GM12873 (cell line): ENCODE measurements at regions not wholly inside any gene's neighbourhood (a gene's known extent, or its start where the extent isn't known, plus 50 kb on each side); places are given as distances from the start of the nearest gene placed in this dataset.

ENCODE experiments used
- TF ChIP-seq, protein P1 (sequence below): IDR thresholded peaks from 2 replicates; pipeline ENCODE4 v1.5.1; 2012; ENCODE audit warnings: low read depth, mild to moderate bottlenecking, moderate library complexity, low read length, control low read depth; ENCODE audit not compliant: insufficient read depth; ENCODE audit errors: missing control alignments

DNA sequence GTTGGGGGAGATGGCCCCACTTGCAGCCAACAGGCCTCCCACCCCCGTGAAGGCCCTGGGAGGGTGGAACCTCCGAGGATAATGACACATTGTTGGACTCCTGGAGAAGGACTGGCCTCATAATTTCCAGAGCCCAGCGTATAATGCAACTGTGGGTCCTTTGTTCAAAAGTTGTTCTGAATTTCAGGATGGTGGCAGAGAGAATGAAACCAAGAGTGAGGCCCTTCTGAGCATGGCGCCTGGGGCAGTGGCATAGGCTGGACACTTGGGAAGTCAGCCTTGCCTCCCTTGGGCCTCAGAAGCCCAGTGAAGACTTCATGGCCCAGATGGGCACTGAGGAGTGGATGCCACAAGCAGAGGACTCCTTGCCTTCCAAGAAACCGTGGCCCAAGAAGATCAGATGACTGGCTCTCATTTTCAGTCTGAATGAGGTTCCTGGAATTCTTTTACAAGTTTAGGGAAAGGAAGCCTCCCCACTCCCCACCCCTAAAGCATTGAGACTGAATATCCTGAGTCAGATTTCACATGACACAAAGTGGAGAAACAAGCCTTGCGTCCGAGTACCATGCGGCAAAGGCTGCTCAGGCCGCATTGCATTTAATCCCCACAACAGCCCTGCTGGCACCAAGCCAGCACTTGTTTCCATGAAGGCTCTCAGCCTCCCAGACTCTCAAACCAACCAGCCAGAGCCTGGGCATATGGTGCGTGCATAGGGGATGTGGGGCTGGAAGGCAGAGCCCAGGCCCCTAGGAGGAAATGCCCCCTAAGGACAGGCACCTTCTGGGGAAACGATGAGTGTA lies 96.7 kb upstream of the SMIM23 start:
- TF ChIP-seq, protein P1, sequence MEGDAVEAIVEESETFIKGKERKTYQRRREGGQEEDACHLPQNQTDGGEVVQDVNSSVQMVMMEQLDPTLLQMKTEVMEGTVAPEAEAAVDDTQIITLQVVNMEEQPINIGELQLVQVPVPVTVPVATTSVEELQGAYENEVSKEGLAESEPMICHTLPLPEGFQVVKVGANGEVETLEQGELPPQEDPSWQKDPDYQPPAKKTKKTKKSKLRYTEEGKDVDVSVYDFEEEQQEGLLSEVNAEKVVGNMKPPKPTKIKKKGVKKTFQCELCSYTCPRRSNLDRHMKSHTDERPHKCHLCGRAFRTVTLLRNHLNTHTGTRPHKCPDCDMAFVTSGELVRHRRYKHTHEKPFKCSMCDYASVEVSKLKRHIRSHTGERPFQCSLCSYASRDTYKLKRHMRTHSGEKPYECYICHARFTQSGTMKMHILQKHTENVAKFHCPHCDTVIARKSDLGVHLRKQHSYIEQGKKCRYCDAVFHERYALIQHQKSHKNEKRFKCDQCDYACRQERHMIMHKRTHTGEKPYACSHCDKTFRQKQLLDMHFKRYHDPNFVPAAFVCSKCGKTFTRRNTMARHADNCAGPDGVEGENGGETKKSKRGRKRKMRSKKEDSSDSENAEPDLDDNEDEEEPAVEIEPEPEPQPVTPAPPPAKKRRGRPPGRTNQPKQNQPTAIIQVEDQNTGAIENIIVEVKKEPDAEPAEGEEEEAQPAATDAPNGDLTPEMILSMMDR = no peak

DNA sequence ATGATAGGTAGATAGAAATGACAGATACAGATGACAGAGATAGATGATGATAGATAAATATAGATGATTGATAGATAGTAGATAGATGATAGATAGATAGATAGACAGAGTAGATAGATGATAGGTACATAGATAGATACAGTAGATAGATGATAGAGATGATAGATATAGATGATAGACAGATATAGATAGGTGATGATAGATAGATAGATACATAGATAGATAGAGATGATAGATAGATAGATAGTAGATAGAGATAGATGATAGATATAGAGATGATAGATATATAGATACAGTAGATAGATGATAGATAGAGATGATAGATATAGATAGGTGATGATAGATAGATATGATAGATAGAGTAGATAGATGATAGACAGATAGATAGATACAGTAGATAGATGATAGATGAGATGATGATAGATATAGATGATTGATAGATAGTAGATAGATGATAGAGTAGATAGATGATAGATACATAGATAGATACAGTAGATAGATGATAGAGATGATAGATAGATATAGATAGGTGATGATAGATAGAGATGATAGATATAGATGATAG lies 95.7 kb upstream of the SMIM23 start:
- TF ChIP-seq, protein P1 = no peak

DNA sequence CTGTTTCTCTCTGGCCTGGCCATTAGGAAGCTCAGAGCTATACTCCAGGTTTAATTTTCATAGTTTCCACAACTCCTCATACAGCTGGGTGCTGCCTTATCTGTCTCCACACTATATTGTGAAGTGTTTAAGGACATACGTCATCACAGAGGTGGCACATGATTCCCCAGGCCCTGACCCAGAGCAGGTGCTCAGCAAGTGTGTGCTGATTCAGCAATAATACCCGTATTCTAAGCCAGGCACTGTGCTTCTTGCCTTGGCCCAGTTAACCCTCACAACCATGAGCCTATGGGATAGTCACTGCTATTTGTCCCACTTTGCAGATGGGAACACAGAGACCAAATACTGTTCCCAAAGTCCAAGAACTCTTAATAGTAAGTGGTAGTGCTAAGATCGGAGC lies 93.5 kb upstream of the SMIM23 start:
- TF ChIP-seq, protein P1 = no peak

DNA sequence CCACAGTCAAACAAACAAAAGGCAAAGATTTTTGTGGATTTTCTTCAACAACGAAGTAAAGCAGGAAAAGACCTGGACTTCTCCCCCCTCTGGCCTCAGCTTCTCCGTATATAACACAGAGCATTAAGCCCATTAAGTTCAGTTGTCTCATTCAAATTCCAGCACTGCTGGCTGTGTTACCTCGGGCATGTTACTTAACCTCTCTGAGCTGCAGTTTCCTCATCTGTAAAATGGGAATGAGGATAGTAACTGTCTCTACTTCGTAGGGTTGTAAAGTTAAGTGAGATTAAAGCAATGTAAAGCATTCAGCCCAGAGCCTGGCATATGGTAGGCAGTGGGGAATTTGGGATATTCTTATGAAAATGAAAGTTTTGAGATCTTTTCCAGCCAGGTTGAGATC lies 92.7 kb upstream of the SMIM23 start:
- TF ChIP-seq, protein P1 = no peak

DNA sequence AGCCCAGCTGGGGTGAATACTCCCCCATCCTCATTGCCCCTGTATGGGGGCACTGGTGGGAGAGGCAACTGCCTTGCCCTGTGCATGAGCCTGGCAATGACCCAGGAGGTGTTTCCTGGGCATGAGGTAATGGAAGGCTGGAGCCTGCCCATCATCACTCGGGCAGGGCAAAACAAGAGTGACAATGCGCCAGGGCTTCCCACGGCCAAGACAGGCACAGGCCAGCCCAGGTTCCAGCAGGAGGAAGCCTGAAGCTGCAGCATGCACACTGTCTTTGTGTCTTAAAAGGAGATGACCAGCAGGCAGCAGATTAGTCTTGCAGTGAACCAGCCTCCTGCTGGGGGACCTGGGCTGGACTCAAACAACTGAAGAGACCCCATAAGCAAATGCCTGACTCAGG lies 92.2 kb upstream of the SMIM23 start:
- TF ChIP-seq, protein P1 = no peak

DNA sequence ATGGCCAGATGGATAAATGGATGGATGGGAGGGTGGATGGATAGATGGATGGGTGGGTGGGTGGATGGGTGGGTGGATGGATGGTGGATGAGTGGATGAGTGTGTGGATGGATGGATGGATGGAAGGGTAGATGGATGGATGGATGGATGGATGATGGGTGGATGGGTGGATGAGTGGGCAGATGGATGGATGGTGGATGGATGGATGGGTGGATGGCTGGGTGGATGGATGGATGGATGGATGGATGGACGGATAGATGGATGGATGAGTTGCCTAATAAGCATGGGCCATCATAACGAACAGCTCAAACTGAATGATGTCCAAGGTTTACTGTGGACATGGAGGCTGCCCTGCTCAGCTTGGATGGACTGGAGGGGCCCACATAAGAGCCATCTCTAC lies 89.8 kb upstream of the SMIM23 start:
- TF ChIP-seq, protein P1 = no peak

GRCh38 chr5:171697221-171698102 lies 88.2 kb upstream of the SMIM23 start:
- TF ChIP-seq, protein P1 = no peak
